TTC549 (cell line): ENCODE measurements at regions not wholly inside any gene's neighbourhood (a gene's known extent, or its start where the extent isn't known, plus 50 kb on each side); places are given as distances from the start of the nearest gene placed in this dataset.
A peak's percentile ranks its signal among the peaks of the same experiment; 100 is the strongest.
"Not testable (repeated sequence)": the region's sequence is repeated elsewhere in the genome, so short reads cannot be mapped to it uniquely, and the experiment has no call there.

Experiments used
- FAIRE-seq: peaks from 2 replicates; lab custom pipeline; 2012; peaks lifted over from hg19 to GRCh38; lab: Jason Lieb, UNC

GRCh38 chr1:166626711-166627110 lies 212.6 kb upstream of the POGK start:
- no peak for FAIRE-seq

DNA sequence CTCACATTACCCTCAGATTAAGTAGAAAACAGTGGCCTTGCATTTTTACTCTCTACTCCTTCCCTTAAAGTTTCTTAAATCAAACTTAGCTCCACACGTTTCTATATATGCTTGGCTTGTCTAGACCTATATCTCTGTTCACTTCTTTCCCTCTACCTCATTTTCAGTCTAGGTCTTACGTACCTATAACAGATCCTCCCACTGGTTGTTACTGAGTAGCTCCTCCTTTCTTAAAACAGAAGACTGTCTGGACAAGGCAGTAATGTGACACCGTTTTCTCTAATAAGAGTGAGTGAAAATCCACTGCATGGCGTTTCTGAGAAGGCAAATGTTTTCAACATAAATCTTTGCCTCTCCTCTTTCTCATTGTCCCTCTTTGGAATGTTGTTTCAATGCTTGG lies 211.7 kb upstream of the POGK start:
- no peak for FAIRE-seq

DNA sequence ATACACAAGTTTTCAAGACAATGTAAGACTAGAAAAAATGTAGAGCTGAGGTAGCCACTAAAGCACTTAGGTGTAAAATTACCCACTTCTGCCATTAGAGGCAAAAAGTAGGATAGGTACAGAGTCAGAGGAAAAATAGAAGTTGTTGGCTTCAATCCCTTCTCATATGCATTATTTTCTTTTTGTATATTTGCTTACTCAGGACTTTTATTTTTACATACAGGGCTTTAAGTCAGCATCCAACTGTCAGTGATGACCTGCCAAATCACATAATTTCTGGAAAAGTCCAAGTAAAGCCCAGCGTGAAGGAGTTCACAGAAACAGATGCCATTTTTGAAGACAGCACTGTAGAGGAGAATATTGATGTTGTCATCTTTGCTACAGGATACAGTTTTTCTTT lies 211.0 kb upstream of the POGK start:
- FAIRE-seq, result no peak

GRCh38 chr1:166629946-166630345 lies 209.3 kb upstream of the POGK start:
- no peak for FAIRE-seq

DNA sequence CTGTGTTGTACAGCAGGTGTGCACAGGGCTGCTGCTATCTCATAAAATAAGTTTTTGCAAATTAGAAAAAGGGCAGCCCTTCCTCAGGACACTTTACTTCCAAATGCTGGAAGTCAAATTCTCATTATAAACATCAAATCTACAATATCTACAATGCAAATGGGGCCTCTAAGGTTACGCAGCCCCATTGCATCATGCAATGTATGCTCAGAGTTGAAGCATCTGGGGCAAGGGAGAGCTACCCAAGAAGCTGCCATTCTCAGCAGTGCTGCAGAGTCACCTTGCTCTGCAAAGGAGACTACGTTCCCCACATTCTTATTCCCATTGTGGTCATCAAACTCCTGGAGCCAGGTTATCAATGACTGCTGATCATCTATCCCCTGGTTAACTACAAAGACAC lies 208.9 kb upstream of the POGK start:
- no peak for FAIRE-seq

GRCh38 chr1:166638137-166638536 lies 201.1 kb upstream of the POGK start:
- no peak for FAIRE-seq

- FAIRE-seq, result not testable (repeated sequence)
Measured at GRCh38 chr1:166657228-166657627, 182.0 kb upstream of the POGK start.

DNA sequence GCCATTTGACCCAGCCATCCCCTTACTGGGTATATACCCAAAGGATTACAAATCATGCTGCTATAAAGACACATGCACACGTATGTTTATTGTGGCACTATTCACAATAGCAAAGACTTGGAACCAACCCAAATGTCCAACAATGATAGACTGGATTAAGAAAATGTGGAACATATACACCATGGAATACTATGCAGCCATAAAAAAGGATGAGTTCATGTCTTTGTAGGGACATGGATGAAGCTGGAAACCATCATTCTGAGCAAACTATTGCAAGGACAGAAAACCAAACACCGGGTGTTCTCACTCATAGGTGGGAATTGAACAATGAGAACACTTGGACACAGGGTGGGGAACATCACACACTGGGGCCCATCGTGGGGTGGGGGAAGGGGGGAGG lies 172.5 kb upstream of the POGK start:
- not testable (repeated sequence) for FAIRE-seq

GRCh38 chr1:166667600-166667999 lies 171.7 kb upstream of the POGK start:
- not testable (repeated sequence) for FAIRE-seq

GRCh38 chr1:166671627-166672026 lies 167.6 kb upstream of the POGK start:
- no peak for FAIRE-seq

GRCh38 chr1:166673722-166674121 lies 165.6 kb upstream of the POGK start:
- FAIRE-seq, result no peak

- FAIRE-seq, result no peak
Measured at GRCh38 chr1:166675213-166675612, 164.1 kb upstream of the POGK start.

GRCh38 chr1:166676981-166677380 lies 162.3 kb upstream of the POGK start:
- no peak for FAIRE-seq

GRCh38 chr1:166679369-166679768 lies 159.9 kb upstream of the POGK start:
- peak; percentile 85 for FAIRE-seq

DNA sequence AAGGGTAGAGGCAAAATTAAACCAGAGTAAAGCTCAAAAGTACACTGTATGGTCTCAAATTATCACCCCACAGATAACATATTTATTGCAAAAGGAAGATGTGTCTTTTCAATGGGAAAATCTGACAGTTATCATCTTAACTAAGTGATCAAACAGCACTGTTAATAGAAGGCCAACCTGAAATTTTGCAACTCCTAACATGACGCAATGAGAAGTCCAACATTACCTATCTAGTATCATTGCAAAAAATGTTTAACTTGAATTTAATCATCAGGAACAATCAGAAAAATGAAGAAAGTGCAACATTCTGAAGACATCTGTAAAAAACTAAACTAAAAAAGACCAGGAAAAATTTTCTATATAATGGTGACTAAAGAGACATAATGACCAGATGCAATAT lies 156.7 kb upstream of the POGK start:
- no peak for FAIRE-seq

DNA sequence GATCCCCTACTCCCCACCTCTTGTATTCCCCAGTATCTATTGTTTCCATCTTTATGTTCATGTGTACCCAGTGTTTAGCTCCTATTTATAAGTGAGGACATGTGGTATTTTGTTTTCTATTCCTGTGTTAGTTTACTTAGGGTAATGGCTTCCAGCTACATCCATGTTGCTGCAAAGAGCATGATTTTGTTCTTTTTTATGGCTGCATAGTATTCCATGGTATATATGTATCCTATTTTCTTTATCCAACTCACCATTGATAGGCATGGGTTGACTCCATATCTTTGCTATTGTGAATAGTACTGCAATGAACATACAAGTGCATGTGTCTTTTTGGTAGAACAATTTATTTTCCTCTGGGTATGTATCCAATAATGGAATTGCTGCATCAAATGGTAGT lies 154.6 kb upstream of the POGK start:
- not testable (repeated sequence) for FAIRE-seq

DNA sequence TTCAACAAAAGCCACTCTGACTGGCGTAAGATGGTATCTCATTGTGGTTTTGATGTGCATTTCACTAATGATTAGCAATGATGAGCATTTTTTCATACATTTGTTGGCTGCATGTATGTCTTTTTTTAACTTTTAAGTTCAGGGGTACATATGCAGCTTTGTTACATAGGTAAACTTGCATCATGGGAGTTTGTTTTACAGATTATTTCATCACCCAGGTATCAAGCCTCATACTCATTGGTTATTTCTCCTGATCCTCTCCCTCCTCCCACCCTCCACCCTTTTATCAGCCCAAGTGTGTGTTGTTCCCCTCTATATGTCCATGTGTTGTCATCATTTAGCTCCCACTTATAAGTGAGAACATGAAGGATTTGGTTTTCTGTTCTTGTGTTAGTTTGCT lies 154.1 kb upstream of the POGK start:
- FAIRE-seq, result no peak

DNA sequence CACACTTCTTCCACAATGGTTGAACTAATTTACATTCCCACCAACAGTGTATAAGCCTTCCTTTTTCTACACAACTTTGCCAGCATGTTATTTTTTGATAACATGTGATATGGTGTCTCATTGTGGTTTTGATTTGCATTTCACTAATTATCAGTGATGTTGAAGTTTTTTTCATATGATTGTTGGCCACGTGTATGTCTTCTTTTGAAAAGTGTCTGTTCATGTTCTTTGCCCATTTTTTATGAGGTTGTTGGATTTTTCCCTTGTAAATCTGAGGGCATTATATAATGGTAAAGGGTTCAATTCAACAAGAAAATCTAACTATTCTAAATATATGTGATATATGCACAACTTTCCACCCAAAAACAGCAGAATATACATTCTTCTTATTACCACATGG lies 153.4 kb upstream of the POGK start:
- not testable (repeated sequence) for FAIRE-seq

GRCh38 chr1:166690596-166690995 lies 148.7 kb upstream of the POGK start:
- FAIRE-seq, result not testable (repeated sequence)

- no peak for FAIRE-seq
Measured at GRCh38 chr1:166691476-166691875, 147.8 kb upstream of the POGK start.

- no peak for FAIRE-seq
Measured at GRCh38 chr1:166692346-166692745, 146.9 kb upstream of the POGK start.

DNA sequence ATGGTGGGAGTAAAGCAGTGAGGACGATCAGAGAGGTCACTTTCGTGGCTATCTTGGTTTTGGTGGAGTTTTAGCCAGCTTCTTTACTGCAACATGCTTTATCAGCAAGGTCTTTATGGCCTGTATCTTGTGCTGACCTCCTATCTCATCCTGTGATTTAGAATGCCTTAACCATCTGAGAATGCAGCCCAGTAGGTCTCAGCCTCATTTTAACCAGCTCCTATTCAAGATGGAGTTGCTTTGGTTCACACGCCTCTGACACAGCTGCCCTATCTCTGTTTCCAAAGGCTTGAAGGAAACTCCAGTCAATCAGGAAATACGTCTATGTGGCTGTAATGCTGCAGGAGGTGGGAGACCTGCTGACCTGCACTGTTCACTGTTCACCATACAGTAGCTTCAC lies 146.1 kb upstream of the POGK start:
- no peak for FAIRE-seq

- FAIRE-seq, result no peak
Measured at GRCh38 chr1:166693673-166694297, 145.5 kb upstream of the POGK start.

DNA sequence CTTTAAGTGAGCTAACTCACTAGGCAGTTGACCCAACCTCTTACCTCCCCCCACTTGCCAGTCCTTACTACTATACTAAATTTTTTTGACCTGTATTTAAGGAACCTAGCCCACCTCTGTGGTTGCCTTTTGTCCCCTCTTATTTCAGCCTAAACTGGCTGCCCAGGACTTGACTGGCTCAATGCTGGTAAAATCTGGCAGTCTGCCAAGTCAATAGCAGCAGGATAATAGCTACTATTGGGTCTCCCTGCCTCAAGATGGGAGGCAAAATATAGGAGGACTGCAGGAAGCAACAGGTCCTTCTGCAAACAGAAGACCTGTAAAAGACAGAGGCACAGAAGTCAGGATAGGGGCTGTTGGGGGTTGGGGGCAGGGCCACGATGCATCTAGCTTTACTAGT lies 144.2 kb upstream of the POGK start:
- no peak for FAIRE-seq

DNA sequence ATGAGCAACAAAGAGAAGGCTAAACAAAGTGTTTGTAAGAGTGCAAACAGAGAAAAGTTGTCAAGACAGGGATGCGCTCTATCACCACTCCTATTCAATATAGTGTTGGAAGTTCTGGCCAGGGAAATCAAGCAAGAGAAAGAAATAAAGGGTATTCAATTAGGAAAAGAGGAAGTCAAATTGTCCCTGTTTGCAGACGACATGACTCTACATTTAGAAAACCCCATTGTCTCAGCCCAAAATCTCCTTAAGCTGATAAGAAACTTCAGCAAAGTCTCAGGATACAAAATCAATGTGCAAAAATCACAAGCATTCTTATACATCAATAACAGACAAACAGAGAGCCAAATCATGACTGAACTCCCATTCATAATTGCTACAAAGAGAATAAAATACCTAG lies 143.4 kb upstream of the POGK start:
- FAIRE-seq, result not testable (repeated sequence)
